AG09319 (cell line): ENCODE measurements at regions not wholly inside any gene's neighbourhood (a gene's known extent, or its start where the extent isn't known, plus 50 kb on each side); places are given as distances from the start of the nearest gene placed in this dataset.

Experiments used
- DNase-seq: peaks from one replicate; pipeline ENCODE4 v3.0.0-alpha.2; 2010; ENCODE audit warnings: low read depth; ENCODE audit errors: extremely low read depth
- TF ChIP-seq, protein P1 (sequence below): IDR thresholded peaks from 2 replicates; pipeline ENCODE4 v1.5.1; 2011; ENCODE audit warnings: low read depth, mild to moderate bottlenecking, inconsistent platforms, low read length, moderate library complexity

DNA sequence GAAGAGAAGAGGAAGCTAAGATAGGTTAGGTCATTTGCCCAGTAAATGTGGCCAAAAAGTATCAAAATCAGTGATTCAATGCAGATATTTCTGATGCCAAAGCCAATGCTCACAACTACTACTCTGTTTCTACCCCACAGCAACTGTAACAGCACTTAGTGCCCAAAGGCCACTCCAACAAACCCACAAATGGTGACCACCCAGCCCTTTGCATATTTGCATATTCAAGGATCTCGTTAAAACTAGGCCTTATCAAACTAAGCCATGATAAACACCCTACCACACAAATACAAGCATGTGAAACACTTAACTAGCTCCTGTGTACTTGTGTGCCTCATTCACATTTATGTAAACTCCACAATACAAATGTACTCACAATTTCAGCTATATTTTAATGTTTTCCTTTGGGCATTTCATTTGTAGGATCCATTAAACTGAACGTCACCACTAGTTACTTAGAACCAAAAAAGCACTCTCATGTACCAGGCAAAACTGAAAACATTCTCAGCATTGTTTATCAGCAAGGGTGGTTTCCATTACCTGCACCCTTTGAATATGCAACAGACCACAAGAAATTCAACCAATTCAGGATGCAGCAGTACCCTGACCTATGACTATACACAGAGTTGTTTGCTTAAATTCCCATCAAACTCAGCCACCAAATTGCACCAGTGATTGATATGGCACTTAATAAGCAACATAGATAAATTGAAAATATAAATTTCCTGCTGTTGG lies 111.2 kb upstream of the STT3B start:
- TF ChIP-seq, protein P1, sequence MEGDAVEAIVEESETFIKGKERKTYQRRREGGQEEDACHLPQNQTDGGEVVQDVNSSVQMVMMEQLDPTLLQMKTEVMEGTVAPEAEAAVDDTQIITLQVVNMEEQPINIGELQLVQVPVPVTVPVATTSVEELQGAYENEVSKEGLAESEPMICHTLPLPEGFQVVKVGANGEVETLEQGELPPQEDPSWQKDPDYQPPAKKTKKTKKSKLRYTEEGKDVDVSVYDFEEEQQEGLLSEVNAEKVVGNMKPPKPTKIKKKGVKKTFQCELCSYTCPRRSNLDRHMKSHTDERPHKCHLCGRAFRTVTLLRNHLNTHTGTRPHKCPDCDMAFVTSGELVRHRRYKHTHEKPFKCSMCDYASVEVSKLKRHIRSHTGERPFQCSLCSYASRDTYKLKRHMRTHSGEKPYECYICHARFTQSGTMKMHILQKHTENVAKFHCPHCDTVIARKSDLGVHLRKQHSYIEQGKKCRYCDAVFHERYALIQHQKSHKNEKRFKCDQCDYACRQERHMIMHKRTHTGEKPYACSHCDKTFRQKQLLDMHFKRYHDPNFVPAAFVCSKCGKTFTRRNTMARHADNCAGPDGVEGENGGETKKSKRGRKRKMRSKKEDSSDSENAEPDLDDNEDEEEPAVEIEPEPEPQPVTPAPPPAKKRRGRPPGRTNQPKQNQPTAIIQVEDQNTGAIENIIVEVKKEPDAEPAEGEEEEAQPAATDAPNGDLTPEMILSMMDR, result no peak

DNA sequence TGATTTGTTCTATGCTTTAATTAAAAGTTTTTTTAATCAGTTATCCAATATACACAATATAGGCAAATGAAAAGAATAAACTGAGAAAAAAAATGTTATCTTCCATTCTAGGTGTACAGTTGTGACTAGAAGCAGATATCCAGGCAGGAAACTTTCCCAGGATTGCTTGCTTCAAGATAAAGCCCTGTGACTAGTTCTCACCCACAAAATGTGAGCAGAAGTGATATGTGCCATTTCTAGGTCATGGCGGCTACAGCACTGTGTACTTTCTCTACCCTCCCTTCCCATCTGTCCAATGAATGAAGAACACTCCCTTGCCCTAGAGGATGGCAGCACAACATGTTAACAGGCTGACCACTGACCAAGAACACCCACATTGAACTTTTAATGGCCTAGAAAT lies 110.5 kb upstream of the STT3B start:
- DNase-seq, result no peak

More for the DNA sequence above, 111.2 kb upstream of the STT3B start:
- DNase-seq, result no peak

DNA sequence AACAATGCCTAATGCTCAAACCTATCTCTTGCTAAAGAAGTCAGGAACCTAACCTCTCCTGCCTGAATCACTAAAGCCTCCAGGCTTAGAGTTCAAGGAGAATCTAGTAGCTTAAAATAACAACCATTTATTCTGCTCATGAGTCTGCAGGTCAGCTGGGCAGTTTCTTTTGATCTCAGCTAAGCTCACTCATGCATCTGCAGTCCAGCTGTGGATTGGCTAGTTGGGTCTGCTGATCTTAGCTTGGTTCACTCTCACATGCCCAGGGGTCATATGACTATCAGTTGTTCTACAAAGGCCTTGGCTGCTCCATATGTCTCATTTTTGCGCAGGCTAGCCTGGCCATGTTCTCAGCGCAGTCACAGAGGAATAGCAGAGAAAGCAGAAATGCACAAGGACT lies 109.2 kb upstream of the STT3B start:
- TF ChIP-seq, protein P1, result no peak
- no peak for DNase-seq

More for the DNA sequence above, 110.5 kb upstream of the STT3B start:
- TF ChIP-seq, protein P1, result no peak

DNA sequence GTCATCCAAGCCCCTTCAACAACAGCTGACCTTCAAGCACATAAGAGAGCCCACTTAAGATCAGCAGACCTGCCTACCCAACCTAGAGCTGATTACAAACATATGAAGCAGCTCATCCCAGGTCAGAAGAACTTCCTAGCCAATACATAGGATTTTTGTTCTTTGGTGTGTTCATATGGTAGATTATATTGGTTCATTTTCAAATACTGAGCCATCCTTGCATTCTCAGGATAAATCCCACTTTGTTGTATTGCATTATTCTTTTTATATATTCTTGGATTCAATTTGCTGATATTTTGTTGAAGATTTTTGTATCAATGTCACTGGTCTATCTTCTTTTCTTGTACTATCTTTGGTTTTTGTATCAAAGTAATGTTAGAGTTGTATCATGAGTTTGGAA lies 107.3 kb upstream of the STT3B start:
- TF ChIP-seq, protein P1, result no peak
- no peak for DNase-seq

DNA sequence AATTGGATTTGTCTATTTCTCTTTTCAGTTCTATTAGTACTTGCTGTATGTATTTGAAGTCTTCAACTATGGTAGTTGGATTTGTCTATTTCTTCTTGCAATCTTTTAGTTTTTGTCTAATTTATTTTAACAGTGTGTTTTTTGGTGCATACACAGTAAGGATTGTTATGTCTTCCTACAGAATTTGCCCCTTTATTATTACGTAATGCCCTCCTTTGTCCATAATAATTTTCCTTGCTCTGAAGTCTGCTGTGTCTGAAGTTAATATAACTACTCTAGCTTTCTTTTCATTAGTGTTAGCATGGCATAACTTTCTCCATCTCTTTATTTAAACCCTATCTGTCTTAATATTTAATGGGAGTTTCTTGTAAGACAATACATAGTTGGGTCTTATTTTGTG lies 105.1 kb upstream of the STT3B start:
- DNase-seq, result no peak
- TF ChIP-seq, protein P1, result no peak

DNA sequence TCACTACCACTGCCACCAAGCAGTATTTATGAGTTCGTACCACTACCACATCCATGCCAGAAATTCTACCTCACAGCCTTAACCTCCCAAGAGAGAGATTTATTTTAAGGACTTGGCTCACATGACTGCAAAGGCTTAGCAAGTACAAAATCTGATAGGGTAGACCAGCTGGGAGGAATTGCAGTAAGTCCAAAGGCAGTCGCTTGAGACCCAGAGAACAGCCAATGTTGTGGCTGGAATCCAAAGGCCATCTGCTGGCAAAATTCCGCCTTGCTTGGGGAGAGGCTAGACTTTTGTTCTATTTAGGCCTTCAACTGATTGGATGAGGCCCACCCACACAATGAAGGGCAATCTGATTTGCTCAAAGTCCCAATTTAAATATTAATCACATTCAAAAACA lies 101.4 kb upstream of the STT3B start:
- DNase-seq, result no peak
- TF ChIP-seq, protein P1, result no peak

DNA sequence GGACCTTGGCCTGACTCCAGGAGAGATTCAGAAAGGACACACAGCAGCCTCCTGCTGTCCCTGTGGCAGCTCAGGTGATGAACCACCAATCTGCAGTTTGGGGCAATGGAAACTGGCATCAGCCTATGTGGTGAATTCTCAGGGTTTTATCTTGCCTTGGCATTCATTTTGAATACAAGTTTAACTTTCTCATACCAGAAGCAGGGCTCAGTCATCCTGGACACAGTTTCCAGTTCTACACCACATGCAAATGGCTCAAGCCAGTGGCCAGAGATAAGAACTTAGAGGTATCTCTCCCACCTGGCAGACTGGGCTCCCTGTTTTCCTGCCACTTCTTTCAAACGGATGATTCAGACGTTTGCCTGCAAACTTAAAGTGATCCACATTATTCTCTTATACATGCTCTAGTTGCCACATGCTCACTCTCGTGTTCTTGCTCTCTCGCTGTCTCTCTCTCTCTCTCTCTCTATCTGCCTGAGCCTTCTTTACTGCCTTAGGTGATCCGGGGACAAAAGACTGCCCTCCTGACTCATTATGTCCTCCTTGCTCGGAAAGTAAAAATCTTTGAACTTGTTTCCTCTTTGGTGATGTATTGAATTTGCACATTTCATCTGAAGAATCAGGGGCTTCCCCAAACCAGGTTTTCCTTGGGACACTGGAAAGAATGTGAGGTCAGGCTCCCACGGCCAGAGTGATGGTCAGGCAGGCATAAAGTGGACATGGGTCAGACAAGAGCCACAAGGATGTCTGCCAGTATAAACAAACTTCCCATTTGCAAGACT lies 99.6 kb upstream of the STT3B start:
- TF ChIP-seq, protein P1, result no peak
- DNase-seq, result no peak
